Ishikawa (cell line): ENCODE measurements at regions not wholly inside any gene's neighbourhood (a gene's known extent, or its start where the extent isn't known, plus 50 kb on each side); places are given as distances from the start of the nearest gene placed in this dataset.

Experiments used
- CEBPB ChIP-seq: IDR thresholded peaks from 2 replicates; pipeline ENCODE4 v1.6.1; 2012
- CREB1 ChIP-seq: IDR thresholded peaks from 2 replicates; pipeline ENCODE4 v1.6.1; 2012; ENCODE audit warnings: low read depth
- EGR1 ChIP-seq: IDR thresholded peaks from 2 replicates; pipeline ENCODE4 v1.6.1; 2012
- EP300 ChIP-seq: IDR thresholded peaks from 2 replicates; pipeline ENCODE4 v1.6.1; 2012; ENCODE audit warnings: borderline replicate concordance
- FOXM1 ChIP-seq: IDR thresholded peaks from 2 replicates; pipeline ENCODE4 v1.6.1; 2012; ENCODE audit warnings: low read depth, borderline replicate concordance
- NFIC ChIP-seq: IDR thresholded peaks from 2 replicates; pipeline ENCODE4 v1.6.1; 2012
- RAD21 ChIP-seq: IDR thresholded peaks from 2 replicates; pipeline ENCODE4 v1.6.1; 2012; ENCODE audit warnings: low read depth
- TAF1 ChIP-seq: IDR thresholded peaks from 2 replicates; pipeline ENCODE4 v1.6.1; 2012; ENCODE audit warnings: low read depth, mild to moderate bottlenecking
- TCF12 ChIP-seq: IDR thresholded peaks from 2 replicates; pipeline ENCODE4 v1.6.1; 2012; ENCODE audit warnings: low read depth
- TEAD4 ChIP-seq: IDR thresholded peaks from 2 replicates; pipeline ENCODE4 v1.6.1; 2012
- YY1 ChIP-seq: IDR thresholded peaks from 2 replicates; pipeline ENCODE4 v1.6.1; 2012; ENCODE audit warnings: low read depth
- ZBTB7A ChIP-seq: IDR thresholded peaks from 2 replicates; pipeline ENCODE4 v1.6.1; 2012; ENCODE audit warnings: low read depth
- TF ChIP-seq, protein P1 (sequence below): IDR thresholded peaks from 2 replicates; pipeline ENCODE4 v1.6.1; 2012
- TF ChIP-seq, protein P2 (sequence below): IDR thresholded peaks from 2 replicates; pipeline ENCODE4 v1.6.1; 2012; ENCODE audit warnings: low read depth, mild to moderate bottlenecking

DNA sequence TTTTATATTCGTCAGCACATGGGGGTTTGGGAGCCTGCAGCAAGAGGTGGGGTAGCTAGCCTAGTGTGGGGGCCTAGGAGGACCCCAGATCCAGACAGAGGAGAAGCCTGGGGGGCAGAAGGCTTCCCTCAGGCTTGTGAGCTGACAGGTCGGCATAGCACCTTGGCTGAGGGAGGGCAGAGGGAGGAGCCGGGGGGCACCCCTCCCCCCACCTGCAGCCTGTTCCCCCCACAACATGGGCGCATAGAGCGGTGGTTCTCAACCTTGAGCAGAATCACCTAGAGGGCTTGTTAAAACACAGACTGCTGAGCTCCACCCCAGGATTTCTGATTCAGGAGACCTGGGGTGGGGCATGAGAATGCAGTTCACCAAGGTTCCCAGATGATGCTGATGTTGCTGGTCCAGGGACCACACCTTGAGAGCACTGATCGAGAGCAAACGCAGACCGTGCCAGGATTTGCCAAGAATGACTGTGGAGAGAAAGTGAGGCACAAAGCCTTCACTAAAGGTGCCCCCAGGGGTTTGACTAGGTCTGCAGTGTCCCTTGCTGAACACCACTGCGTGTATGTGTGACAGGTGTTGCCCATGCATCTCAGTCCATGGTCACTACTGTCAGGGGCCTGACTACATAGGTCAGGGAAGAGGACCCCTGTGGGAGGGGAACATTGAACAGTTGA, 163.3 kb downstream of the MACROH2A1 start:
- TF ChIP-seq ZBTB7A (no peak), NFIC (no peak), FOXM1 (no peak), CREB1 (no peak), YY1 (no peak), TAF1 (no peak), TCF12 (no peak), CEBPB (no peak), EP300 (no peak), TEAD4 (no peak)
- TF ChIP-seq, protein P1, sequence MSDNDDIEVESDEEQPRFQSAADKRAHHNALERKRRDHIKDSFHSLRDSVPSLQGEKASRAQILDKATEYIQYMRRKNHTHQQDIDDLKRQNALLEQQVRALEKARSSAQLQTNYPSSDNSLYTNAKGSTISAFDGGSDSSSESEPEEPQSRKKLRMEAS, result no peak
- TF ChIP-seq, protein P2, sequence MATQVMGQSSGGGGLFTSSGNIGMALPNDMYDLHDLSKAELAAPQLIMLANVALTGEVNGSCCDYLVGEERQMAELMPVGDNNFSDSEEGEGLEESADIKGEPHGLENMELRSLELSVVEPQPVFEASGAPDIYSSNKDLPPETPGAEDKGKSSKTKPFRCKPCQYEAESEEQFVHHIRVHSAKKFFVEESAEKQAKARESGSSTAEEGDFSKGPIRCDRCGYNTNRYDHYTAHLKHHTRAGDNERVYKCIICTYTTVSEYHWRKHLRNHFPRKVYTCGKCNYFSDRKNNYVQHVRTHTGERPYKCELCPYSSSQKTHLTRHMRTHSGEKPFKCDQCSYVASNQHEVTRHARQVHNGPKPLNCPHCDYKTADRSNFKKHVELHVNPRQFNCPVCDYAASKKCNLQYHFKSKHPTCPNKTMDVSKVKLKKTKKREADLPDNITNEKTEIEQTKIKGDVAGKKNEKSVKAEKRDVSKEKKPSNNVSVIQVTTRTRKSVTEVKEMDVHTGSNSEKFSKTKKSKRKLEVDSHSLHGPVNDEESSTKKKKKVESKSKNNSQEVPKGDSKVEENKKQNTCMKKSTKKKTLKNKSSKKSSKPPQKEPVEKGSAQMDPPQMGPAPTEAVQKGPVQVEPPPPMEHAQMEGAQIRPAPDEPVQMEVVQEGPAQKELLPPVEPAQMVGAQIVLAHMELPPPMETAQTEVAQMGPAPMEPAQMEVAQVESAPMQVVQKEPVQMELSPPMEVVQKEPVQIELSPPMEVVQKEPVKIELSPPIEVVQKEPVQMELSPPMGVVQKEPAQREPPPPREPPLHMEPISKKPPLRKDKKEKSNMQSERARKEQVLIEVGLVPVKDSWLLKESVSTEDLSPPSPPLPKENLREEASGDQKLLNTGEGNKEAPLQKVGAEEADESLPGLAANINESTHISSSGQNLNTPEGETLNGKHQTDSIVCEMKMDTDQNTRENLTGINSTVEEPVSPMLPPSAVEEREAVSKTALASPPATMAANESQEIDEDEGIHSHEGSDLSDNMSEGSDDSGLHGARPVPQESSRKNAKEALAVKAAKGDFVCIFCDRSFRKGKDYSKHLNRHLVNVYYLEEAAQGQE, result no peak

DNA sequence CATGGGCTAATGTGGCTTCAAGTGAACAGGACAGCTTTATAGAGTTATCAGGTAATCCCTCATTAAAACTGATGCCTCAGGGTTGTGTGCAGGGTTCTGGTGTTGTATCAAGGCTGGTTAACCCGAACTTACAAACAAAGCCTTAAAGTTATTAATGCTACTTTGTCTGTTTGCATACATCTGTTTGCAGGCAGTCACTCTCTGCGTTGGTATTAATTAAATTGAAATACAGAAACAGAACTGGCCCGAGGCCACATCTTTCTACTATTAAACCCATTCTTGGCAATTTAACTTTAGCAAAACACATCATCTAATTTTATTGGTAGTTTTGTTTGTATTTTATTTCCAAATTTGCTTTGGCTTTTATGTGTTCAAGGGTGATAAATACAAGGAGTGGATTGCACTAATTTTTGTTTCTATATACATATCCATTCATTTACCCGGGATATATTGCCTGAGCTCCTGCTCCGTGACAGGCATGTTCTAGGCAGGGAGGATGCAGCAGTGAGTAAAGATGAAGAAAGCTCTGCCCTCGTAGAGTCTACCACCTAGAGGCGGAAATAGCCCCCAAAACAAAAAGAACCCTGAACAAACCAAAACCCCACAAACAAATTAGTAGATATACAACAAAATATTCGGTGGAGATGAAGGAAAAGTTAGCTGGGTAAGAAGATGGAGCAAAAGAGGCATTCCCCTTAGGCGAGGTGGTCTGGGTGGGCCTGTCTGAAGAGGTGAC, 164.2 kb downstream of the MACROH2A1 start:
- TF ChIP-seq EP300, result no peak
- TF ChIP-seq TCF12, result no peak
- no peak for TF ChIP-seq FOXM1
- TF ChIP-seq YY1, result no peak
- TF ChIP-seq, protein P1, result no peak
- TF ChIP-seq TEAD4, result no peak
- TF ChIP-seq CREB1, result no peak
- TF ChIP-seq ZBTB7A, result no peak
- TF ChIP-seq TAF1, result no peak
- TF ChIP-seq RAD21, result no peak
- TF ChIP-seq EGR1, result no peak
- TF ChIP-seq CEBPB, result no peak

DNA sequence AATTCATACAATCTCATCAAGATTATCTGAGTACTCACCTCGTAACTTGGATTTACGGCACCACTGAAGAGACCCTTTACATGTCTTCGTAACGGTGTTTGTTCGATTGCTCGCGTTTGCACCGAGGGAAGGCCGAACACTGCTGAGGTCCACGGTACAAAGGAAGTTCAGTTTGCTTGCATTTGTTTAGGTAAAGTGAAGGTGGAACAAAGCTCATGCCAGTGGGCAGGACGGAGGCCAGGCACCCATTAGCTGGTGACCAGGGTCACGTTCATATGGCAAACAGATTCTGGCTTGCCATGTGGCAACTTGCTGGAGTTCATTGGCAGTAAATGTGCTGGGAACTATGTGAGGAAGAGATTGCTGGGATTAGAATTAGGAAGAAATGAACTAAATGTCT, 164.8 kb downstream of the MACROH2A1 start:
- no peak for TF ChIP-seq TCF12
- no peak for TF ChIP-seq EGR1
- no peak for TF ChIP-seq FOXM1
- TF ChIP-seq EP300, result no peak
- TF ChIP-seq RAD21, result no peak
- TF ChIP-seq, protein P1, result no peak
- no peak for TF ChIP-seq YY1
- no peak for TF ChIP-seq CREB1
- TF ChIP-seq TAF1, result no peak
- no peak for TF ChIP-seq NFIC

DNA sequence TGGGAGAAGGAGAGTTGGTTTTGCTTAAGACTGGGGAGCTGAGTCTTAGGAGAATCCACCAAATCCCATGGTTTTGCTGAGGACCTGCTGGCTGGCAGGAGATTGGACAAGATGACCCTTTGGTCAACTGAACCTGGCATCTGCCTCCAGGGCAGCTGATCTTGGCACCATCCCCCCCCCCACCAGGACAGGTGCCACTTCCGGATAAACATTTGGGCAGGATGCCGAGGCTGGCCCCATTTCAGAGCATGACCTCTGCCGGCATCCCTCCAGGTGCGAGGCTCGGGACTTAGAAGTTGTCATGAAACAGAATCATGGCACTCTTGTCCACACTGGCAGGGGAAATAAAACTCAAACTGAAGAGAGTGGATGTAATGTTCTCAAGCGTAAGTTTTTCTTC, 165.6 kb downstream of the MACROH2A1 start:
- TF ChIP-seq, protein P2, result no peak
- no peak for TF ChIP-seq TEAD4
- no peak for TF ChIP-seq NFIC
- TF ChIP-seq EP300, result no peak

DNA sequence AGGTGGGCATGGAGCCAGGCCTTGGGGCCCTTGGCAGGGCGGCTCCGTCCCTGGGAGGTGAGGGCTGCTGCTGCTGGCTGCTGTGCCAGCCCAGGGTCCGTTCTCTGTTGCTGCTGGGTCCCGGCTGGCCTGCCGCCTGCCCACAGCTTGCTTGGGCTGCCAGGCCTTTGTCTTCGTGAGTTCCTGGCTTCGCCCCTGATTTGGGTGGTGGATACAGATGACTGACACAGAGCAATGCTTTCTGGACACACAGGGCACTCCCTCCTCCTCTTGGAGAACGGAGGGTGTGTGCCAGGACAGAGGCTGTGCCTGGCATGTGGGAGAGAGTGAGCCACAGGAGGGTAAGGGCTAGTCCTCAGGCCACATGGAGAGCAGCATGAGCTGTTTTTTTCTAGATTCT, 166.1 kb downstream of the MACROH2A1 start:
- peak; percentile 68 for TF ChIP-seq ZBTB7A
- TF ChIP-seq, protein P1, result peak; percentile 52
- no peak for TF ChIP-seq EP300
- peak; percentile 69 for TF ChIP-seq NFIC
- no peak for TF ChIP-seq CEBPB
- no peak for TF ChIP-seq FOXM1
- peak; percentile 29 for TF ChIP-seq TCF12
- TF ChIP-seq TAF1, result no peak
- TF ChIP-seq EGR1, result no peak
- TF ChIP-seq RAD21, result no peak
- TF ChIP-seq, protein P2, result no peak
